H1 (cell line): ENCODE measurements at regions not wholly inside any gene's neighbourhood (a gene's known extent, or its start where the extent isn't known, plus 50 kb on each side); places are given as distances from the start of the nearest gene placed in this dataset.

ENCODE experiments used
- HDAC2 ChIP-seq, 2 experiments: fragments of 300-600 bp in 1 of 2; sonication (generic) in 1 of 2; IDR thresholded peaks; 2 replicates each; pipeline ENCODE4 v1.6.1; 2011 to 2012; ENCODE audit warnings: low read depth in 2 of 2, low read length in 2 of 2, mild to moderate bottlenecking in 2 of 2, moderate library complexity in 2 of 2, borderline replicate concordance in 1 of 2, inconsistent platforms in 1 of 2
- KDM4A ChIP-seq: IDR thresholded peaks from one replicate; pipeline ENCODE4 v1.7.1; 2012; ENCODE audit warnings: low read depth, mild to moderate bottlenecking, moderate library complexity, low read length, inconsistent platforms; ENCODE audit not compliant: severe bottlenecking
- MAFK ChIP-seq: IDR thresholded peaks from 2 replicates; pipeline ENCODE4 v1.6.1; 2012; ENCODE audit warnings: low read depth, mild to moderate bottlenecking, improper control_type of control experiment, low read length
- NRF1 ChIP-seq: IDR thresholded peaks from 2 replicates; pipeline ENCODE4 v1.6.1; 2011; ENCODE audit warnings: mild to moderate bottlenecking, low read depth, low read length, improper control_type of control experiment
- POU5F1 ChIP-seq: IDR thresholded peaks from 2 replicates; pipeline ENCODE4 v1.6.1; 2011; ENCODE audit warnings: low read depth, mild to moderate bottlenecking, low read length, moderate library complexity
- RBBP5 ChIP-seq: IDR thresholded peaks from 2 replicates; pipeline ENCODE4 v1.7.1; 2012; ENCODE audit warnings: low read depth, mild to moderate bottlenecking, inconsistent platforms, low read length, moderate library complexity, borderline replicate concordance
- SAP30 ChIP-seq: fragments of 300-600 bp; sonication (generic); IDR thresholded peaks from 2 replicates; pipeline ENCODE4 v1.7.1; 2012; ENCODE audit warnings: low read length, moderate library complexity, mild to moderate bottlenecking, inconsistent platforms; ENCODE audit not compliant: insufficient read depth, insufficient replicate concordance

- no peak for TF ChIP-seq SAP30
- TF ChIP-seq POU5F1, result no peak
- TF ChIP-seq MAFK, result no peak
- no peak for TF ChIP-seq KDM4A
- TF ChIP-seq HDAC2 (IDR thresholded peaks at IDR 0.05; ENCODE audit: borderline replicate concordance in 1 of 2, low read depth in 2 of 2, low read length in 2 of 2), result no peak
- no peak for TF ChIP-seq RBBP5
- TF ChIP-seq NRF1, result no peak
These were observed 443.6 kb downstream of the CBLN2 start (continued) for GRCh38 chr18:72100465-72101004.
